SK-N-MC (cell line): ENCODE measurements at regions not wholly inside any gene's neighbourhood (a gene's known extent, or its start where the extent isn't known, plus 50 kb on each side); places are given as distances from the start of the nearest gene placed in this dataset.

Experiments
- FOXP2 ChIP-seq: optimal IDR thresholded peaks from 2 replicates; pipeline ENCODE3; 2011; ENCODE audit warnings: mild to moderate bottlenecking, moderate library complexity; ENCODE audit not compliant: insufficient read depth; ENCODE audit errors: extremely low read length, control extremely low read depth
- POLR2AphosphoS5 ChIP-seq: IDR thresholded peaks from 2 replicates; pipeline ENCODE4 v1.6.1; 2012; ENCODE audit warnings: mild to moderate bottlenecking, low read depth, low read length, borderline replicate concordance

DNA sequence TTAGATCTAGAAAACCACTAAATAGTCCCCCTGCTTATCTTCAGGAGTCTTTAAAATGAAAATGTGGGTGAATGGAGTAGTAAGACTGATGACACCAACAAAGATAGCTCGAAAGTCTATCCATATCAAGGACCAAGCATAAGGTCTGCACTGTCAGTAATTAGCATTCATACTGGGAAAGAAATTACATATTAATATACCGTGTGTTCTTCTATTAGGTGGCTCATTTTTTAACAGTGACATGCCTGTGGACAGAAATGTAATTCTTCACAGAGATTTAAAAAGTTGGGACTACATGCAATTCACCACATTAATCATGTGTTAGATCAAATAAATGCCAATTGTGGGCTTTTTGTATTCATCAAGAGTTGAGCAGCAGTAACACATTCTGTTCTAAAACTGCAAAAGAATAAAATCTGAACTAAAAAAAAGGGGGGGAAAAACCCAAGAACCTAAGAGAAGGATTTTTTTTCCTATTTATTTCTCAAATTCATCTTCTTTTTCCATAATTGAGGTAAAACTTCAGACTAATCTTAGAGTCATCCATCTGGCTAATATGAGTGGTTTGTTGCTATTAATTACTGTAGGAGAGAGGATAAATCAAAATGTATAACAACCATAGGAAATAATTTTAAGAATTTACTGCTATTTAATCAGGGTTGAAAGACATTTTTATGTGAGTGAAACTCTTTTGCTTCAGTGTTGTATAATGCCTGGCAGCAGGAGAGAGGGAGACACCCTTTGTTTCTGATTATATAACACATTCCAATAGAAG, 386.7 kb upstream of the IGFBP7 start:
- no peak for TF ChIP-seq POLR2AphosphoS5
- no peak for TF ChIP-seq FOXP2
